Endothelial cell of umbilical vein (primary cell): ENCODE measurements at regions not wholly inside any gene's neighbourhood (a gene's known extent, or its start where the extent isn't known, plus 50 kb on each side); places are given as distances from the start of the nearest gene placed in this dataset.

Experiments used
- BruUV-seq: library from RNA; stranded (reverse); fragments of 400-500 nt; replicated peaks from 2 replicates; lab custom pipeline; 2021; lab: Mats Ljungman, UMichigan
- CTCF ChIA-PET: fragments of 300-600, 350-600 bp; sonication (Branson Sonifier 250); formaldehyde crosslinking; loops from one replicate; lab custom pipeline; 2021; ENCODE audit warnings: antibody characterized with exemption, inconsistent platforms; lab: Charles Lee
- POLR2A ChIA-PET: fragments of 300-600, 350-600 bp; sonication (Branson Sonifier 250); formaldehyde crosslinking; loops from one replicate; lab custom pipeline; 2021; ENCODE audit warnings: antibody characterized with exemption, inconsistent platforms; lab: Charles Lee
- DNase-seq: peaks from one replicate; pipeline ENCODE4 v3.0.0-alpha.2; 2011; ENCODE audit warnings: low read depth, low spot score
- FAIRE-seq: peaks from 2 replicates; lab custom pipeline; 2011; peaks lifted over from hg19 to GRCh38; lab: Jason Lieb, UNC
- H2AFZ ChIP-seq: 2 replicates; pipeline ENCODE4 v1.6.0; 2012; ENCODE audit warnings: low read depth, low read length, control low read depth, inconsistent platforms
- H3K27ac ChIP-seq: 2 replicates; pipeline ENCODE4 v1.5.1; 2011; ENCODE audit warnings: low read depth, mild to moderate bottlenecking, control low read depth, low read length, moderate library complexity; ENCODE audit not compliant: insufficient read depth
- H3K27me3 ChIP-seq, 2 experiments: 2 replicates each; pipeline versions ENCODE4 v1.6.0 to v1.6.1; 2011; ENCODE audit warnings: low read length in 2 of 2, mixed read lengths in 1 of 2; ENCODE audit not compliant: control insufficient read depth in 2 of 2, insufficient read depth in 2 of 2
- H3K36me3 ChIP-seq, 2 experiments: 2 replicates in 1 of 2; 3 replicates in 1 of 2; pipeline ENCODE4 v1.5.1; 2011; ENCODE audit warnings: low read length in 2 of 2, mild to moderate bottlenecking in 1 of 2, moderate library complexity in 1 of 2; ENCODE audit not compliant: control insufficient read depth in 2 of 2, insufficient read depth in 2 of 2; ENCODE audit errors: extremely low read depth in 1 of 2
- H3K4me1 ChIP-seq: 3 replicates; pipeline ENCODE4 v1.5.1; 2011; ENCODE audit warnings: mild to moderate bottlenecking, low read length; ENCODE audit not compliant: control insufficient read depth, insufficient read depth; ENCODE audit errors: extremely low read depth
- H3K4me2 ChIP-seq: 2 replicates; pipeline ENCODE4 v1.6.1; 2011; ENCODE audit warnings: low read length, control low read depth, mixed read lengths; ENCODE audit not compliant: insufficient read depth
- H3K4me3 ChIP-seq, 3 experiments: fragments of 200-600 bp in 1 of 3; sonication (generic), shearing (Covaris generic) in 1 of 3; replicated peaks in 1 of 3; 2 replicates each; pipeline ENCODE4 v1.5.1; 2011 to 2016; ENCODE audit warnings: control low read depth in 3 of 3, low read length in 3 of 3, mild to moderate bottlenecking in 2 of 3, inconsistent platforms in 1 of 3, low read depth in 1 of 3, moderate library complexity in 1 of 3; ENCODE audit not compliant: insufficient read depth in 1 of 3
- H3K79me2 ChIP-seq: 2 replicates; pipeline ENCODE4 v1.6.0; 2012; ENCODE audit warnings: low read length, inconsistent platforms; ENCODE audit not compliant: control insufficient read depth, insufficient read depth
- H3K9ac ChIP-seq: replicated peaks from 2 replicates; pipeline ENCODE3; 2011; ENCODE audit warnings: low read length, control low read depth; ENCODE audit not compliant: insufficient read depth; ENCODE audit errors: extremely low read depth
- H3K9me1 ChIP-seq: replicated peaks from 3 replicates; pipeline ENCODE4 v1.6.0; 2011; ENCODE audit warnings: mild to moderate bottlenecking, low read length; ENCODE audit not compliant: control insufficient read depth, insufficient read depth; ENCODE audit errors: extremely low read depth
- H3K9me3 ChIP-seq: replicated peaks from 2 replicates; pipeline ENCODE4 v1.5.1; 2012; ENCODE audit warnings: low read length, inconsistent platforms; ENCODE audit not compliant: control insufficient read depth, insufficient read depth
- H4K20me1 ChIP-seq: replicated peaks from 2 replicates; pipeline ENCODE3; 2011; ENCODE audit warnings: mild to moderate bottlenecking, low read length; ENCODE audit not compliant: control insufficient read depth, insufficient read depth; ENCODE audit errors: extremely low read depth
- CTCF ChIP-seq, 2 donors: IDR thresholded peaks; 1 replicate in 1 of 2; 2 replicates in 1 of 2; pipeline ENCODE4 v1.5.1; 2011; ENCODE audit warnings: low read length in 2 of 2, mild to moderate bottlenecking in 2 of 2, moderate library complexity in 2 of 2, control low read depth in 1 of 2, inconsistent platforms in 1 of 2, low read depth in 1 of 2; ENCODE audit not compliant: insufficient read depth in 1 of 2; ENCODE audit errors: extremely low read depth in 1 of 2
- EZH2 ChIP-seq: IDR thresholded peaks from 2 replicates; pipeline ENCODE4 v1.6.1; 2012; ENCODE audit warnings: borderline replicate concordance, low read depth, mild to moderate bottlenecking, moderate library complexity, low read length, inconsistent platforms; ENCODE audit not compliant: severe bottlenecking
- FOS ChIP-seq: IDR thresholded peaks from 2 replicates; pipeline ENCODE4 v1.6.1; 2011; ENCODE audit warnings: mild to moderate bottlenecking, low read length, moderate library complexity, borderline replicate concordance; ENCODE audit not compliant: insufficient read depth
- GATA2 ChIP-seq: IDR thresholded peaks from 2 replicates; pipeline ENCODE4 v1.7.0; 2011; ENCODE audit warnings: low read depth, mild to moderate bottlenecking, moderate library complexity, mixed read lengths, low read length; ENCODE audit not compliant: insufficient read length, insufficient read depth
- JUN ChIP-seq: IDR thresholded peaks from 2 replicates; pipeline ENCODE4 v1.6.1; 2011; ENCODE audit warnings: borderline replicate concordance, low read depth; ENCODE audit not compliant: insufficient read length, insufficient read depth
- MAX ChIP-seq: IDR thresholded peaks from 2 replicates; pipeline ENCODE4 v1.6.1; 2011; ENCODE audit not compliant: insufficient read depth, insufficient read length
- MYC ChIP-seq: IDR thresholded peaks from one replicate; pipeline ENCODE4 v1.6.1; 2011; ENCODE audit warnings: mild to moderate bottlenecking, low read depth, low read length
- POLR2A ChIP-seq: IDR thresholded peaks from 2 replicates; pipeline ENCODE4 v1.6.1; 2012; ENCODE audit warnings: low read depth, mild to moderate bottlenecking, control low read depth, low read length
- POLR2AphosphoS5 ChIP-seq: IDR thresholded peaks from 2 replicates; pipeline ENCODE4 v1.6.1; 2012; ENCODE audit warnings: low read depth, mild to moderate bottlenecking, control low read depth, low read length, moderate library complexity; ENCODE audit not compliant: insufficient read depth
- dilution Hi-C: fragments of 300-500 bp; cut with MboI; formaldehyde crosslinking; loops from one replicate; pipeline ENCODE4 v1.15.0; 2019; ENCODE audit warnings: low sequenced_read_pairs; ENCODE audit not compliant: extremely low pct_ligation_motif_present
- intact Hi-C: fragments of 100-400 bp; cut with micrococcal nuclease; formaldehyde crosslinking; loops from one replicate; pipeline ENCODE4 v1.10.0; 2022

DNA sequence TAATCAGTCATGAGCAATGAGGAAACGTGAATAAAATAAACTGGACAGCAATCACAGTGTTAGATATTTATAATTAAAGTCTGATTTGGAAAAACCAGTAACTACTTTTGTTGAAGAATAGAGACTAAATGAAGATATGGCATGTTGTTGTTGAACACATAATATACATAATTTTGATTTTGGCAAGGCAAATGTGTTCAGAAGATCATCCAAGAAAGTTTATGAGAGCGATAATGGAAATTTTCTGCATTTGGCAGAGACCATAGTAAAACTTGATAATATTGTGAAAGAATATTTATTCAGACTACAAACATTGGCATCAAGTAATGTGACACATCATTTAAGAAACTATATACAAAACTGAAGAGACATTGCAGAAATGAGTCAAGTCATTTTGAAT lies 620.7 kb downstream of the TMA16 start:
- no peak for FAIRE-seq

More for the DNA sequence above, 620.7 kb downstream of the TMA16 start:
- BruUV-seq, result no TSS peak
- H2AFZ ChIP-seq, result no peak overlapping the region
- no peaks in the 10 kb centered on the region for H3K9me3 ChIP-seq
- H3K9ac ChIP-seq, result no peak overlapping the region
- no peaks in the 10 kb centered on the region for H3K27me3 ChIP-seq
- POLR2A ChIA-PET, result no interaction called here
- no peaks in the 10 kb centered on the region for H3K79me2 ChIP-seq
- no peak overlapping the region for H3K4me3 ChIP-seq
- no peaks in the 10 kb centered on the region for H3K36me3 ChIP-seq
- H3K4me1 ChIP-seq, result no peaks in the 10 kb centered on the region
- no peak for DNase-seq
- CTCF ChIA-PET, result no interaction called here
- intact Hi-C loops (no loop called here), dilution Hi-C loops (no loop called here)
- TF ChIP-seq POLR2AphosphoS5 (no peak), JUN (no peak), EZH2 (no peak), MYC (no peak), MAX (no peak), GATA2 (no peak), CTCF (IDR thresholded peaks at IDR 0.05; ENCODE audit: extremely low read depth in 1 of 2, insufficient read depth in 1 of 2, low read depth in 1 of 2, low read length in 2 of 2) (no peak), POLR2A (no peak), FOS (no peak)
- H3K9me1 ChIP-seq, result no peaks in the 10 kb centered on the region
- H3K27ac ChIP-seq, result no peak overlapping the region
- H4K20me1 ChIP-seq, result no peaks in the 10 kb centered on the region
- H3K4me2 ChIP-seq, result no peak overlapping the region
